Mucosa of rectum (tissue), 2 donors: ENCODE measurements at regions not wholly inside any gene's neighbourhood (a gene's known extent, or its start where the extent isn't known, plus 50 kb on each side); places are given as distances from the start of the nearest gene placed in this dataset.

Source experiments
- H3K27ac ChIP-seq, 2 donors: one replicate each; pipeline ENCODE4 v1.7.0; 2013; ENCODE audit warnings: inconsistent platforms in 2 of 2, low read depth in 2 of 2, low read length in 2 of 2
- H3K27me3 ChIP-seq, 2 donors: one replicate each; pipeline ENCODE4 v1.7.0; 2013; ENCODE audit warnings: low read length in 2 of 2; ENCODE audit not compliant: control insufficient read depth in 2 of 2, insufficient read depth in 2 of 2
- H3K36me3 ChIP-seq, 2 donors: one replicate each; pipeline ENCODE4 v1.7.0; 2013; ENCODE audit warnings: low read length in 2 of 2; ENCODE audit not compliant: control insufficient read depth in 2 of 2, insufficient read depth in 2 of 2
- H3K4me1 ChIP-seq, 2 donors: one replicate each; pipeline ENCODE4 v1.7.0; 2013; ENCODE audit warnings: low read length in 2 of 2, mild to moderate bottlenecking in 1 of 2; ENCODE audit not compliant: control insufficient read depth in 2 of 2, insufficient read depth in 2 of 2
- H3K4me3 ChIP-seq, 2 donors: one replicate each; pipeline ENCODE4 v1.7.0; 2013; ENCODE audit warnings: low read length in 2 of 2
- H3K9ac ChIP-seq, 2 donors: one replicate each; pipeline ENCODE4 v1.7.0; 2013; ENCODE audit warnings: low read length in 2 of 2, low read depth in 1 of 2, mild to moderate bottlenecking in 1 of 2
- H3K9me3 ChIP-seq, 2 donors: one replicate each; pipeline ENCODE4 v1.7.0; 2013; ENCODE audit warnings: low read length in 2 of 2; ENCODE audit not compliant: control insufficient read depth in 2 of 2
- donor health status: healthy.
- donor health status: Normal muscosa, but diverticular disease.

- Histone ChIP-seq H3K27ac (peak overlapping the region in 1 of 2 donors; percentile 18), H3K9me3 (no peaks in the 10 kb centered on the region), H3K36me3 (no peaks in the 10 kb centered on the region), H3K9ac (no peak overlapping the region), H3K4me1 (no peaks in the 10 kb centered on the region), H3K27me3 (no peaks in the 10 kb centered on the region), H3K4me3 (no peak overlapping the region)
These were observed 276.2 kb downstream of the WDR11 start for GRCh38 chr10:121127151-121127906.

GRCh38 chr10:121128164-121128563, 277.0 kb downstream of the WDR11 start:
- no peaks in the 10 kb centered on the region for H3K4me1 ChIP-seq
- H3K4me3 ChIP-seq = no peak overlapping the region
- no peaks in the 10 kb centered on the region for H3K27me3 ChIP-seq
- no peak overlapping the region for H3K9ac ChIP-seq
- H3K9me3 ChIP-seq = no peaks in the 10 kb centered on the region
- peak overlapping the region in 1 of 2 donors; percentile 18 for H3K27ac ChIP-seq
- H3K36me3 ChIP-seq = no peaks in the 10 kb centered on the region

GRCh38 chr10:121129266-121129665, 278.1 kb downstream of the WDR11 start:
- H3K36me3 ChIP-seq = no peaks in the 10 kb centered on the region
- H3K27ac ChIP-seq = no peak overlapping the region
- H3K4me3 ChIP-seq = no peak overlapping the region

GRCh38 chr10:121130382-121130781, 279.2 kb downstream of the WDR11 start:
- H3K36me3 ChIP-seq = no peaks in the 10 kb centered on the region
- no peaks in the 10 kb centered on the region for H3K27me3 ChIP-seq
- no peak overlapping the region for H3K4me3 ChIP-seq
- H3K9me3 ChIP-seq = no peaks in the 10 kb centered on the region
- H3K27ac ChIP-seq = no peak overlapping the region
- H3K9ac ChIP-seq = no peak overlapping the region
- H3K4me1 ChIP-seq = no peaks in the 10 kb centered on the region

More at GRCh38 chr10:121129266-121129665, 278.1 kb downstream of the WDR11 start:
- no peak overlapping the region for H3K9ac ChIP-seq
- no peaks in the 10 kb centered on the region for H3K4me1 ChIP-seq
- H3K9me3 ChIP-seq = no peaks in the 10 kb centered on the region
- no peaks in the 10 kb centered on the region for H3K27me3 ChIP-seq

GRCh38 chr10:121131014-121131413, 279.9 kb downstream of the WDR11 start:
- H3K27me3 ChIP-seq = no peaks in the 10 kb centered on the region
- H3K4me1 ChIP-seq = no peaks in the 10 kb centered on the region
- H3K36me3 ChIP-seq = no peaks in the 10 kb centered on the region
- no peaks in the 10 kb centered on the region for H3K9me3 ChIP-seq
- H3K4me3 ChIP-seq = no peak overlapping the region
- H3K27ac ChIP-seq = no peak overlapping the region
- no peak overlapping the region for H3K9ac ChIP-seq

- H3K9ac ChIP-seq = no peak overlapping the region
These were observed 280.5 kb downstream of the WDR11 start for GRCh38 chr10:121131426-121132265.

GRCh38 chr10:121132273-121132672, 281.1 kb downstream of the WDR11 start:
- Histone ChIP-seq H3K4me3 (no peak overlapping the region), H3K4me1 (no peaks in the 10 kb centered on the region), H3K9ac (no peak overlapping the region), H3K9me3 (no peaks in the 10 kb centered on the region), H3K27me3 (no peaks in the 10 kb centered on the region), H3K27ac (no peak overlapping the region), H3K36me3 (no peaks in the 10 kb centered on the region)

More at GRCh38 chr10:121131426-121132265, 280.5 kb downstream of the WDR11 start:
- Histone ChIP-seq H3K4me1 (no peaks in the 10 kb centered on the region), H3K27ac (no peak overlapping the region), H3K9me3 (no peaks in the 10 kb centered on the region), H3K27me3 (no peaks in the 10 kb centered on the region), H3K36me3 (no peaks in the 10 kb centered on the region), H3K4me3 (no peak overlapping the region)

GRCh38 chr10:121133901-121134300, 282.7 kb downstream of the WDR11 start:
- H3K9me3 ChIP-seq = no peaks in the 10 kb centered on the region
- H3K27me3 ChIP-seq = no peaks in the 10 kb centered on the region
- H3K36me3 ChIP-seq = no peaks in the 10 kb centered on the region
- no peak overlapping the region for H3K9ac ChIP-seq
- H3K4me1 ChIP-seq = no peaks in the 10 kb centered on the region
- no peak overlapping the region for H3K4me3 ChIP-seq
- no peak overlapping the region for H3K27ac ChIP-seq

- Histone ChIP-seq H3K27me3 (no peaks in the 10 kb centered on the region), H3K4me3 (no peak overlapping the region), H3K27ac (no peak overlapping the region), H3K36me3 (no peaks in the 10 kb centered on the region), H3K9me3 (no peaks in the 10 kb centered on the region), H3K9ac (no peak overlapping the region), H3K4me1 (no peaks in the 10 kb centered on the region)
These were observed 283.5 kb downstream of the WDR11 start for GRCh38 chr10:121134711-121135110.

- H3K9me3 ChIP-seq = no peaks in the 10 kb centered on the region
- no peak overlapping the region for H3K9ac ChIP-seq
- H3K27ac ChIP-seq = no peak overlapping the region
- H3K27me3 ChIP-seq = no peaks in the 10 kb centered on the region
- no peak overlapping the region for H3K4me3 ChIP-seq
- no peaks in the 10 kb centered on the region for H3K4me1 ChIP-seq
- H3K36me3 ChIP-seq = no peaks in the 10 kb centered on the region
These were observed 284.4 kb downstream of the WDR11 start for GRCh38 chr10:121135512-121135911.
